GM21390 (cell line): ENCODE measurements at regions not wholly inside any gene's neighbourhood (a gene's known extent, or its start where the extent isn't known, plus 50 kb on each side); places are given as distances from the start of the nearest gene placed in this dataset.
"Not testable (repeated sequence)": the region's sequence is repeated elsewhere in the genome, so short reads cannot be mapped to it uniquely, and the experiment has no call there.

Experiments used
- ATAC-seq: cut with Tn5 transposase; IDR thresholded peaks from one replicate; pipeline ENCODE4 v1.9.1; 2021; ENCODE audit not compliant: unreplicated experiment

DNA sequence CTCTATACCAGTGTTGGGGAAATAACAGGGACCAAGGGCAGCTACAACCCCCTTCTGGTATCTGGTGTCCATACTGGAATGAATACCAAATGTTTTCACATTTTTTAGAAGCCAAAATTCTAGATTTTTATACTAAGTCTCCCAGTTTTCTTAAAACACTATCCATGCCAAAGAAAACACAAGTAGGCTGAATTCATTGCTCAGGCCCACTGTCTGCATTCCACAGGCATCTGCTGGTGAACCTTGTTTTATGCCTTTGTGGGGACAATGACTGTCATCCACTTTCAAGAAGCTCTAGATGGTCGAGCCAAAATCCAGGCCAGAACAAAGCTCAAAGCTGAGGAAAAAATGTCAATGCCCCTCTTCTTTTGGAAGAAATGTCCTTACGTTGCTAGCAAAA is 213.4 kb upstream of the RASGEF1B start:
- ATAC-seq: no peak

- no peak for ATAC-seq
These were observed 212.6 kb upstream of the RASGEF1B start for GRCh38 chr4:81684352-81684751.

DNA sequence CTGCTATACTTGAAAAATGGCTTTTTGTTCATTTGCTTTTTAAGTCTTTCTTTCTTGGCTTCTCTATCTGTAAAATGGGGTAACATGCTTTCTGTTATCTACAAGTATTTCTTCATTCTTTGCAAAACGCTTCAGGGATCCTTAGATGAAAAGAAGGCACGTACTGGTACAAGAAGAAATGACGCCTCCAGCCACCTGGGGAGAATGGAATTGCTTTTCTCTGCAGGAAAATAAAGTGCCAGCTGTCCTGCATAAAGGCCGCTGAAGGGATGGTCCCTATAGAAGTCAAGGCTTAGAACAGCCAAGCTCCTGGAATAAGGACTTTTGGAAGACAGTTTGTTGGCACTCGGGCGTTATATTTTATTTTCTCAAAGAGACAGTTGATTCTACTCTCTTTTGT is 210.8 kb upstream of the RASGEF1B start:
- no peak for ATAC-seq

- ATAC-seq: no peak
These were observed 207.6 kb upstream of the RASGEF1B start for GRCh38 chr4:81679315-81679714.

DNA sequence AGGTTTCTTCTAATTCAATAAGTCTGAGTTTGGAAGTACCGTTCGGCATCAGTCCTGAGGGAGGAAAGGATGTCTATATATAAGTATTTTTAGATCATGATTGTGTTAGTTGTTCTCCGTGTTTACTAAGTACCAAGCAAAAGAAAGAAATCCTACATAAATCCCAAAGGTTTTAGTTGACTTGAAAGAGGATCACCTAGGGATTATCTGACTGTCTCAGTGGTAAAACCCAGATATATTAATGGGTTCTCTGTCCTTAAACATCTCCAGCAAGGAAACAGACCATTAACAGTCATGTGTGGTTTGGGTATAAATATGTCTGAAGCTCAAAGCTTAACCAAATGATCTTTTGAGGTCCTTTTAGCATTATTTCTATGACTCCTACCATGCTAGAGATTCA is 207.1 kb upstream of the RASGEF1B start:
- no peak for ATAC-seq

DNA sequence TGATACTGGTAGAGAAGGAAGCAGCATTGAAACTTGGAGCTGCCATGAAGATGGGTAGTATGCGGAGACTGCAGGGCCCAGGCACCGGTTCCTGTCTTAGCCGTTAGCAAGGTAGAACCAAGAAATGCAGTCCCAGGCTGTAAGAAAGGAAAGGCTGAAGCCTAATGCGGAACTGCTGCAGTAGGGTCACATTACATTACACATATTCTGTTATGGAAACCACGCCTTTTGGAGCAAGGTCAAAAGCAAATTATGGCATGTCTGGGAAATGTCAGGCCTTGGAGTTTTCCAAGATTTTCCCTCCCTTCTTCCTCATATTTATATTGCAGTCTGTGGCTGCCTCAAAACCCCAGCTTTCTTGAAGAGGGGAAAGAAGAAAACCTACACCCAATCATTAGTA is 204.8 kb upstream of the RASGEF1B start:
- no peak for ATAC-seq

DNA sequence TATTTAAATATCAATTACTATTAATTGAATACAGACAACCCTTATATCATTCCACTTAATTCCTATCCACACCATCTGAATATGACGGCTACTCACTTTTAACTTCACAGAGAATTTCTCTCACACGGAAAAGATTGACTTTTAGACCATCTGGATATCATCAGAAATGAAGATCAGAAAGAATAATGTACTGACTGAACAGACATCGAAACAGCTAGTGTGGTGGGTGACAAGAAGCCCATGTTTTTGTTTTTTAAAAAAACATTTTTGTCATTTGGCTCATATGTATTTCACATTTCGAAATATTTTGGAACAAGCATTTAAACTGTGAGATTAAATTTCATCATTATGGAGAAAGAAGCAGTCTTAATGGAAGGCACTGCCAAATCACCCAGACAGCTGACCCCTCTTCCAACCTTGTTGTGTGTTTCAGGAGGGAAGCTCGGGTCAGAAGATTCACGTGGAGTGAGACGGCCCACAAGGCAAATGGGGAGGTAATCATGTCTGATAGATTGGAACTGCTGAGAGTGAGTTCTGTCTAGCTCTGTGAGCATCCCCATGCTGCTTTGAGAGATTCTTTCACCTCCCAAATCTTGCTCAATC is 204.2 kb upstream of the RASGEF1B start:
- no peak for ATAC-seq

GRCh38 chr4:81673961-81674360 is 202.3 kb upstream of the RASGEF1B start:
- ATAC-seq: no peak

DNA sequence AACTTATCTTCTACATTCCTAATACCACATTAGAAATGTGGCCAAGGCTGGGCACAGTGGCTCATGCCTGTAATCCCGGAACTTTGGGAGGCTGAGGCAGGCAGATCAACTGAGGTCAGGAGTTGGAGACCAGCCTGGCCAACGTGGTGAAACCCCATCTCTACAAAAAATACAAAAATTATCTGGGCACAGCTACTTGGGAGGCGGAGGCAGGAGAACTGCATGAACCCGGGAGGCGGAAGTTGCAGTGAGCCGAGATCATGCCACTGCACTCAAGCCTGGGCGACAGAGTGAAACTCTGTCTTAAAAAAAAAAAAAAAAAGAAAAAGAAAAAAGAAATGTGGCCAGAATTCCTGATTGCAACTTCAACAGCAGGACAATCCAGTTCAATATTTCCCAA is 196.6 kb upstream of the RASGEF1B start:
- not testable (repeated sequence) for ATAC-seq

DNA sequence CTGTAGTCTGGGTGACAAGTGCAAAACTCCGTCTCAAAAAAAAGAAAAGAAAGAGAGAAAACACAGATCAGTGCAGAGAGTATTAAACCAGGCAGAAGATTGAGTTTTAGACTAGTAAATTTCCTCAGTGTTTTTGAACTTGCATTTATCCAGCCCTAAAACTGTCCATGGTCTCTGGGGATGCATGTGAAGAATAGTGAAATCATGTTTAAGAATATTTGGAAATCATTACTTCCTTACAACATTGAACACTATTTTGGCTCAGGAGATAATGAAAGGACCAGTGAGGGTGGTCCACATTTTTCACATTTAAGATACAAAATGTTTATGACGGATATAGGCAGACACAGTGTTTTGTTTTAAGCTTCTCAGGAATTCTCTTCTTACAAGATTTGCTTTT is 195.8 kb upstream of the RASGEF1B start:
- ATAC-seq: no peak

DNA sequence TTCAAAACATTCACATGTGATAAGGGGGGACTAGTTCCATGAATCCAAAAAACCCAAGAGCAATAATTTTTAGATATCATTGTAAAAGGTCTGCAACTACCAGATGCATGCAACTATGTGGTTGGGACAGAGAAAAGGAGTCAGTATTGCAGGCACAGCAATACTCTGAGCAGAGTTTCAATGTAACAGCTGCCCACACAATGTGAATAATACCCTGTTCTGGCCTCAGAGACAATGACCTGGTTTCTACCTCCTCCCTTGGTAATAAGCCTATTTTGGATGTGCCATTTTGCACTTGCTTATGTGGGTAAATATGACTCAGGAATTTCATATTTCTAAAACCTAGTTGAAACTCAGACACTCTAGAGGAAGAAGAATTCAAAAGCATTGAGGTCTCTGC is 194.8 kb upstream of the RASGEF1B start:
- no peak for ATAC-seq

GRCh38 chr4:81665649-81666048 is 193.9 kb upstream of the RASGEF1B start:
- ATAC-seq: no peak

DNA sequence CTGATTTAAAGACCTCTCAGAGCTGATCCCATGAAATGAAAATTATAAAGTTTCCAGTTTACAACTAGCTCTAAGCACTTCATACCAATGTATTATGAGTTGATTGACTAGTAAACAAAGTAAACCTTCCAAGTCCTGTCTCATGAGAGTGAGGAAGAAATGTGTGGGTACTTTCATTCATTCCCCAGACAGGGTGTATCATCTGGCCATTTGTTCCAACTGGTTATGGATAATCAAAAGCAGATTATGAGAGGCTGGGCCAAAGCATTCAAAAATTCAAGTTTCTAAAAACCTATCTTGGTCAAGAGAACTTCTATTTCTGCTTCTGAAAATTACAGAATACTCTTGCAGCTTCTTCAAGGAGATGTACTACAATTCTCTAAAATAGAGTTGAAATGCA is 193.3 kb upstream of the RASGEF1B start:
- no peak for ATAC-seq

- no peak for ATAC-seq
These were observed 192.4 kb upstream of the RASGEF1B start for GRCh38 chr4:81664079-81664478.

GRCh38 chr4:81663368-81663767 is 191.7 kb upstream of the RASGEF1B start:
- no peak for ATAC-seq

GRCh38 chr4:81659051-81659450 is 187.3 kb upstream of the RASGEF1B start:
- ATAC-seq: no peak

- ATAC-seq: no peak
These were observed 180.4 kb upstream of the RASGEF1B start for GRCh38 chr4:81652069-81652478.

DNA sequence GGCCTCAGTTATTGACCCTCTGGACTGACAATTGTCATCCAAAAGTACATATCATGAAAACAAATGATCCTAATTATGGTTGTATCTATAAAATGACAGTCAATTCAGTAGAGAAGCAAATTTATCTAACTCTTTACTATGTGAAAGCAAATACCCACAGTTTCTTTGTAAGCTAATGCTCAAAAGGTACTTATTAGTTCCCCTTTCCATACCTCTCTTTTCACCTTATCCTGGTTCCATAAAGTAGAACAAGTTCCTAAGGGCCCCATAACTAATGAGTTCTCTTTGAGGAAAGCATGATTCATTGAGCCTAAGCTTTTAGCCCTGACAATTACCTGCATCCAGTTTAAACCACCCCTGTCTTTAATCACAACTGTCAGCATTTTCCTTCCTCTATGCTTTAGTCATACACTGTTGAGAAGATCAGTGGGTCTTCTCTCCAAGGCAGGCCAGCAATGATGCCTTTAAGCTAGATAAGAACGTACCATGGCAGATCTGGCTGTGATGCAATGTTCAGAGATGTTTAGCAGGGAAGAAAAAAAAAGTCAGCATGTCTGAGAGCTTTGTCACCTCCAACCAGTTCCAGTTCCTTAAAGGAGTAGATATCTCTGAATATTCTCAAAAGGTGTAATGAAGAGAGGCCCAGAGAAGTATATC is 179.7 kb upstream of the RASGEF1B start:
- ATAC-seq: no peak

DNA sequence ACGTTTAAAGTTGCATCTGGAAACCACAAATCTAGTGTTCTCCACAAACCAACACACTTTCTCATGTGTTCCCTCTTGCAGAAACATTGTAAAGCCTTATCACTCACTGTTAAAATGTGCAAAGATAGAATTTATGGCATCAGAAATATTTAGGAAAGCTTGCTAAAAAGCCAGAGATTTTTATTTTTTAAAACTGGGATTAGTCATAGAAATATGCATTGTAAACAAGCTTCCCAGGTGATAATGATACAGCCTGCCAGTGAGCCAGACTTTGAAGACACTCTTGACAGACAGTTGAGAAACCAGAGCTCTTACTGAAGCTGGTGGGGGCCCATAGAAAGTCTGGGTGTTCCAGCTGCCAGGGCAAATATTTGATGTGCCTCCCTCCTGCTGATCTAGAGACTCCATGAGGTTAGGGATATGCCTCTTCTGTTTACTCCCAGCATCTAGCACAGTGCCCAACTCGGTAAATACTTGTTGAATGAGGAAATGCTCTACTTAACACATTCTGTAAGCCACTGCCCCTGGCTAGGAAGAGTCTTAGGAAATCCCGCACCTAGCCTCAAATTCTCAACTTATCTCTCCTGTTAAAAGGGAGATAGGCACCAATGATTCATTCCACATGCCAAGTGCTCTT is 179.0 kb upstream of the RASGEF1B start:
- ATAC-seq: no peak

GRCh38 chr4:81648576-81649275 is 177.0 kb upstream of the RASGEF1B start:
- ATAC-seq: peak; percentile 99

GRCh38 chr4:81647388-81647787 is 175.7 kb upstream of the RASGEF1B start:
- ATAC-seq: no peak

- no peak for ATAC-seq
These were observed 170.8 kb upstream of the RASGEF1B start for GRCh38 chr4:81642543-81642942.
